ENCODE measurements at regions not wholly inside any gene's neighbourhood (a gene's known extent, or its start where the extent isn't known, plus 50 kb on each side); places are given as distances from the start of the nearest gene placed in this dataset.

DNA sequence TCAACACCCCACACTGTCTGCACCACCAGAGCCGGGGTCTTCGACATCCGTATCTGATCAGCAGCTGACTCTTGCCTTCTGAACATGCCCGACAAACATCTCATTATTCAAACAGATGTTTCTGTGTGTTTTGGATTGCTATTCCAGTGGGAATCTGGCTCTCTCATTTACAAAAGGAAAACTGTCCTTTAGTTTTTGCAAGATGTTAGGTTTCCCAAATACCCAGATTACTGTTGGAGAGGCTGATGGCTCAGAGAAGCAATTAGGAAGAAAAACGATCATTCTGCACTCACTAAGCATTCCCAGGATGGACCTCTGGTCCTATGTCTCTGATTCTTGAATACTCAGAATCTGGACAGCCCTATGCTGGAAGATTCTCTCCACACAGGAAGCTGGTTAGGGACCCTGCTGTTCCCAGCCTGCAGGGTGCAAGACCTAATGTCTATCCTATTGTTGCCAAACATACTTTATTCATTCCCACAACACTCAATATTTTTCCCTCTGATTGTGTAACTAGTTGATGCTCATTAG is 532.9 kb downstream of the CDH26 start:
- H3K4me3 ChIP-seq (replicated peaks; ENCODE audit: insufficient read depth, low read length), result no peak overlapping the region
- H3K27me3 ChIP-seq (ENCODE audit: insufficient read depth, poor library complexity, severe bottlenecking), result no peaks in the 10 kb centered on the region
- DNase-seq (ENCODE audit: low read depth in 1 of 2, low spot score in 1 of 2), result no peak
- TF ChIP-seq GABPA (IDR thresholded peaks at IDR 0.05; ENCODE audit: low read depth) (no peak), CTCF (IDR thresholded peaks at IDR 0.05; ENCODE audit: insufficient read depth, low read length) (no peak), REST (IDR thresholded peaks at IDR 0.05; ENCODE audit: insufficient replicate concordance, low read depth) (no peak)
- no peak overlapping the region for H3K27ac ChIP-seq (replicated peaks)

DNA sequence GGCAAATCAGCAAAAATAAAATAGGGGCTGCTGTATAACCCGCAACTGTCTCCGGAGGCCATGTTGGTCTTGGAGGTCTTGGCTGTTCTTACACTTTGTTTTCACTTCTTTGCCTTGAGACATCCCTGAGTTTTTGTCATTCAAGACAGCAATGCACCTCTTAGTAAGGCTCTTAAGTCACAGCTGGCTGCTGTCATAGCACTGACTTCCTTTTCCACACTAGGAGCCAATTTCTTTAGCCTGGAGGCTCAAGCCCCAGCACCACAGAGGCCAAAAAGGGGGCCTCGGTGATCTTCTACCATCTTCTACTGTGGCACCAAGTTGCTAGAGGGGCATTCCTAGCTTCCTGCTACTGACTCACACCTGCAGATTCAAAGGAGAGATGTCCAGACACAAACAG is 536.3 kb downstream of the CDH26 start:
- DNase-seq (ENCODE audit: low read depth in 1 of 2, low spot score in 1 of 2), result no peak
- no peak for TF ChIP-seq GABPA (IDR thresholded peaks at IDR 0.05; ENCODE audit: low read depth)

DNA sequence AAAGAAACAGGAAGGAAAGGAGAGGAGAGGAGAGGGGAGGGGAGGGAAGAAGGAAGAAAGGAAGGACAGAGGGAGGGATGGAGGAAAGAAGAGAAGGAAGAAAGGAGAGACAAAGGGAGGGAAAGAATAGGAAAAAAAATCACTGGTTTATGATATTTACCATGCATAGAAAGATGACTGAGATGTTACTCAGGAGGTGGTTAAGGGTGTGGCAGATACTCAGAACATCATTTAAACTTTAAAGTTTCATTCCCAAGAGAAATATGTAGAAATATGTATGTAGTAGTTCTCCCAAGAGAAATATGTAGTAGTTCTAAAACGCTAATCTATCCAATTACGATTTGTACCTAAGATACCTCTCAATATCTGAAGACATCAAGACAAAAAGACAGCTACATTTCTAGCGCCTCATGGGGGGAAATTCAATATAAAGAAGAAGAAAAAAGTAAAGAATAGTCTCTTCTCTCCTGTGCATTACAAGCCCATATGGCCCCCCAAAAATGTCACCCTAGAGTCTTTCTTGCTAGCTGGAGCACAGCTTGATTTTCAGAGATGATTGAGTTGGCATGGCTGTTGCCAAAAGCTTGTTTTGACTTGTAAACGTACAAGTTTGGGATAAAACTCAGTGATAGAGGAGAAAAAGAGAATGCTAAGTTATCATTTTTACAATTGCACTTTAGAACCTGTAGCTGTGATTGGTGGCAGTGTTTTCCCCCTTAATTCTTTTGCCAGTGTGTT is 539.2 kb downstream of the CDH26 start:
- no peak for DNase-seq (ENCODE audit: low read depth in 1 of 2, low spot score in 1 of 2)
- H3K27me3 ChIP-seq (ENCODE audit: insufficient read depth, poor library complexity, severe bottlenecking), result no peaks in the 10 kb centered on the region
- TF ChIP-seq REST (IDR thresholded peaks at IDR 0.05; ENCODE audit: insufficient replicate concordance, low read depth), result no peak
- no peak for TF ChIP-seq POLR2AphosphoS5 (IDR thresholded peaks at IDR 0.05; ENCODE audit: low read depth)
- TF ChIP-seq SPI1 (IDR thresholded peaks at IDR 0.05; ENCODE audit: borderline replicate concordance, low read depth), result no peak
- TF ChIP-seq CTCF (IDR thresholded peaks at IDR 0.05; ENCODE audit: insufficient read depth, low read length), result no peak
- TF ChIP-seq GABPA (IDR thresholded peaks at IDR 0.05; ENCODE audit: low read depth), result no peak
- no peak overlapping the region for H3K4me3 ChIP-seq (replicated peaks; ENCODE audit: insufficient read depth, low read length)
- H3K27ac ChIP-seq (replicated peaks), result no peak overlapping the region

More for the DNA sequence above, 536.3 kb downstream of the CDH26 start:
- Histone ChIP-seq H3K27me3 (ENCODE audit: insufficient read depth, poor library complexity, severe bottlenecking) (no peaks in the 10 kb centered on the region), H3K4me3 (replicated peaks; ENCODE audit: insufficient read depth, low read length) (no peak overlapping the region), H3K27ac (replicated peaks) (no peak overlapping the region)

GRCh38 chr20:60500038-60500701 is 541.9 kb downstream of the CDH26 start:
- TF ChIP-seq CTCF (IDR thresholded peaks at IDR 0.05; ENCODE audit: insufficient read depth, low read length), result no peak
- TF ChIP-seq POLR2AphosphoS5 (IDR thresholded peaks at IDR 0.05; ENCODE audit: low read depth), result no peak
- no peak for TF ChIP-seq SPI1 (IDR thresholded peaks at IDR 0.05; ENCODE audit: borderline replicate concordance, low read depth)
- no peak for TF ChIP-seq GABPA (IDR thresholded peaks at IDR 0.05; ENCODE audit: low read depth)
- TF ChIP-seq REST (IDR thresholded peaks at IDR 0.05; ENCODE audit: insufficient replicate concordance, low read depth), result no peak
- Histone ChIP-seq H3K27ac (replicated peaks) (no peak overlapping the region), H3K4me3 (replicated peaks; ENCODE audit: insufficient read depth, low read length) (no peak overlapping the region), H3K27me3 (ENCODE audit: insufficient read depth, poor library complexity, severe bottlenecking) (no peaks in the 10 kb centered on the region)
- no peak for DNase-seq (ENCODE audit: low read depth in 1 of 2, low spot score in 1 of 2)

Data from HL-60 (cell line).